ENCODE measurements at regions not wholly inside any gene's neighbourhood (a gene's known extent, or its start where the extent isn't known, plus 50 kb on each side); places are given as distances from the start of the nearest gene placed in this dataset.
"Not testable (repeated sequence)": the region's sequence is repeated elsewhere in the genome, so short reads cannot be mapped to it uniquely, and the experiment has no call there.

DNA sequence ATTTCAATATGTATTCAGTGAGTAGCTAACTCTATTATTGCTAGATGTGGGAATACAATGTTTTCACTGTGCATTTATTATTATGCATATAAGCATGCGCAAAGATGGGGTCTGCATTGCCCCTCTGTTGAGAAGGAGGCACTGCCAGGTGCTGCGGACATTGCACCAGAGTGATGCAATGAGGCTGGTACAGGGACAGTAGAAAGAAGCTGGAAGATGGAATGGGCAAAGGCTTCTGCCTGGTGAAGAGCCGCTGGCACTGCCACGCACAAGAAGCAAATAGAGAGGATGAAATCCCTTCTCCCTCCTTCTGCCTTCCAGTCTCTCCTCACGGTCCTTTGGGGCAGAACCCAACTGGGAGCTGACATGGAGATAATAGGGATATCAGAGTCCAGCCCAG lies 154.5 kb upstream of the TNFAIP3 start:
- no peaks in the 10 kb centered on the region for H3K4me1 ChIP-seq
- H3K9me3 ChIP-seq (ENCODE audit: low read depth) = no peaks in the 10 kb centered on the region
- no peak overlapping the region for H3K27ac ChIP-seq
- H3F3A ChIP-seq (ENCODE audit: low read depth) = no peaks in the 10 kb centered on the region
- TF ChIP-seq EZH2 (IDR thresholded peaks at IDR 0.05) (no peak), EZH2phosphoT487 (IDR thresholded peaks at IDR 0.05) (no peak)
- TF ChIP-seq, protein P1, sequence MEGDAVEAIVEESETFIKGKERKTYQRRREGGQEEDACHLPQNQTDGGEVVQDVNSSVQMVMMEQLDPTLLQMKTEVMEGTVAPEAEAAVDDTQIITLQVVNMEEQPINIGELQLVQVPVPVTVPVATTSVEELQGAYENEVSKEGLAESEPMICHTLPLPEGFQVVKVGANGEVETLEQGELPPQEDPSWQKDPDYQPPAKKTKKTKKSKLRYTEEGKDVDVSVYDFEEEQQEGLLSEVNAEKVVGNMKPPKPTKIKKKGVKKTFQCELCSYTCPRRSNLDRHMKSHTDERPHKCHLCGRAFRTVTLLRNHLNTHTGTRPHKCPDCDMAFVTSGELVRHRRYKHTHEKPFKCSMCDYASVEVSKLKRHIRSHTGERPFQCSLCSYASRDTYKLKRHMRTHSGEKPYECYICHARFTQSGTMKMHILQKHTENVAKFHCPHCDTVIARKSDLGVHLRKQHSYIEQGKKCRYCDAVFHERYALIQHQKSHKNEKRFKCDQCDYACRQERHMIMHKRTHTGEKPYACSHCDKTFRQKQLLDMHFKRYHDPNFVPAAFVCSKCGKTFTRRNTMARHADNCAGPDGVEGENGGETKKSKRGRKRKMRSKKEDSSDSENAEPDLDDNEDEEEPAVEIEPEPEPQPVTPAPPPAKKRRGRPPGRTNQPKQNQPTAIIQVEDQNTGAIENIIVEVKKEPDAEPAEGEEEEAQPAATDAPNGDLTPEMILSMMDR (IDR thresholded peaks at IDR 0.05) = no peak
- H3K27me3 ChIP-seq = no peaks in the 10 kb centered on the region
- no peaks in the 10 kb centered on the region for H3K36me3 ChIP-seq
- H3K27ac Mint-ChIP-seq = no peak overlapping the region
- no peaks in the 10 kb centered on the region for H4K20me1 ChIP-seq (ENCODE audit: low read depth)
- H3K4me3 Mint-ChIP-seq = no peak overlapping the region
- no peaks in the 10 kb centered on the region for H3K79me2 ChIP-seq (ENCODE audit: low read depth)
- no peak overlapping the region for H2AFZ ChIP-seq (replicated peaks)
- no peak overlapping the region for H3K9ac ChIP-seq
- DNase-seq (ENCODE audit: low spot score) = no peak
- peaks cover 2% of the 10 kb centered on the region for H3K27me3 Mint-ChIP-seq (ENCODE audit: insufficient read depth, low read depth)
- H3K4me1 Mint-ChIP-seq = peaks cover 9% of the 10 kb centered on the region
- H3K36me3 Mint-ChIP-seq = no peaks in the 10 kb centered on the region
- H3K9me3 Mint-ChIP-seq = no peaks in the 10 kb centered on the region
- H3K4me3 ChIP-seq = no peak overlapping the region
- no peak overlapping the region for H3K4me2 ChIP-seq

DNA sequence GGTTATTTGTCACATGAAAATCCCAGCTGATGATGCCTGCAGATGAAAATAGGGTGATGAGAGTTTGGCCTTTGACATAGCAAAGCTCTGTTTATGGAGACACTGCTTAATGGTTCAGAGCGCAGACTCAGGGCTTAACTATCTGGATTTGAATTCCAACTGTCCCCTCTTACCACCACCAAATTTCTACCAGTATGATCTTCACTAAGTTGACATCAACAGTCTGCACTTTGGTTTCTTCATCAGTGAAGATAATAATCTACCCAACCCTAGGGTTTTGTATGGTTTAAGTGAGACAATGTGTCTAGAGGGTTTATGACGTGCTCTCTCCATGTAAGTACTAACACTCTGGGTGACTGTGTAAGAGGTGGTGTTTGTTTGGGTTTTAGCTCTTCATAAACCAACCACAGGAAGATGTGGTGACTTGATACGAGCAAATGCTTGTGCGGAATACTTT lies 151.4 kb upstream of the TNFAIP3 start:
- Mint-ChIP-seq H3K4me3 (no peak overlapping the region), H3K36me3 (no peaks in the 10 kb centered on the region), H3K27me3 (ENCODE audit: insufficient read depth, low read depth) (no peaks in the 10 kb centered on the region), H3K27ac (no peak overlapping the region), H3K4me1 (peaks cover 5% of the 10 kb centered on the region), H3K9me3 (no peaks in the 10 kb centered on the region)
- Histone ChIP-seq H3K27me3 (no peaks in the 10 kb centered on the region), H3K9me3 (ENCODE audit: low read depth) (no peaks in the 10 kb centered on the region), H2AFZ (replicated peaks) (no peak overlapping the region), H3K4me3 (no peak overlapping the region), H4K20me1 (ENCODE audit: low read depth) (no peaks in the 10 kb centered on the region), H3K36me3 (no peaks in the 10 kb centered on the region), H3F3A (ENCODE audit: low read depth) (no peaks in the 10 kb centered on the region), H3K79me2 (ENCODE audit: low read depth) (no peaks in the 10 kb centered on the region), H3K4me1 (no peaks in the 10 kb centered on the region), H3K27ac (no peak overlapping the region), H3K9ac (no peak overlapping the region), H3K4me2 (no peak overlapping the region)
- TF ChIP-seq EZH2 (IDR thresholded peaks at IDR 0.05) (no peak), EZH2phosphoT487 (IDR thresholded peaks at IDR 0.05) (no peak)
- TF ChIP-seq, protein P1 (IDR thresholded peaks at IDR 0.05) = no peak
- no peak for DNase-seq (ENCODE audit: low spot score)

DNA sequence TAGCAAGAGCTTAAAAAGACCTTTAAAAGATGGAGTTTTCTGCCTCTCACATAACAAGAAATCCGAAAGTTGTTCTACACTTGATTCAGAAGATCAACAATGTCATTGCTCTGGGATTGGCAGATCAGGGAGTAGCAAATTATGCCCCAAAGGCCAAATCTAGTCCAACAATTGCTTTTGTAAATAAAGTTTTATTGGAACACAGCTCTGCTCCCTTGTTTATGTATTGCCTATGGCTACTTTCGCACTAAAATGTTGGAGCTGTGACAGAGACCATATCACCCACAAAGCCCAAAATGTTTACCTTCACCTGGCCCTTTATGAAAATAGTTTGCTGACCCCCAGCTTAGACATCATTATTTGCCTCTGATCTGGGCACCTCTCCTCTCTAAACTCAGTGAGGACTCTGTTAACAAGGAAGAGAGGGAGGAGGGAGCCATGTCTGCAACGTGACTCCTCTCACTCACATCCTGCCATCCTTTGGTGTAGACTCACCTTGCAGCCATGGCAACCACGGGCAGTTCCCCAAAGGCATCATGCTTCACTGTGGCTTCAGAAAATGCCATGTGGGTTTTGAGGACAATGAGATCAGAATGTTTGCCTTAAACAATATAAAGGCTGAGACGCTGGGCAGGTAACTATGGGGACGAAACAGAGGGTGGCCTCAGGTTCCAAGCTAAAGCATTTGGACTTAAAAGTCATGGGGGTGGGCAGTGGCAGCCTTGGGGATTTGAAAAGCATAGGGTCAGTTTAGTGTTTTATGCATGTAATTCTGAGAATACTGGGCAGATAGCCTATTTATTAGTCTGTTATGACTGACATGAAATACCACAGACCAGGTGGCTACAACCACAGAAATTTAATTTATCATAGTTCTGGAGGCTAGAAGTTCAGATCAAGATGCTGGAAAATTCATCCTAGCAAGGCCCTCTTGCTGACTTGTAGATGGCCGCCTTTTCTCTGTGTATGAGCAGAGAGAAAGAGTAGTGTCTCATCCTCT lies 149.7 kb upstream of the TNFAIP3 start:
- Histone ChIP-seq H3F3A (ENCODE audit: low read depth) (no peaks in the 10 kb centered on the region), H3K4me1 (no peaks in the 10 kb centered on the region), H3K4me2 (no peak overlapping the region), H4K20me1 (ENCODE audit: low read depth) (no peaks in the 10 kb centered on the region), H3K4me3 (no peak overlapping the region), H2AFZ (replicated peaks) (peak overlapping the region; percentile 57), H3K9me3 (ENCODE audit: low read depth) (no peaks in the 10 kb centered on the region), H3K36me3 (no peaks in the 10 kb centered on the region), H3K9ac (no peak overlapping the region), H3K79me2 (ENCODE audit: low read depth) (no peaks in the 10 kb centered on the region), H3K27ac (no peak overlapping the region), H3K27me3 (no peaks in the 10 kb centered on the region)
- no peaks in the 10 kb centered on the region for H3K27me3 Mint-ChIP-seq (ENCODE audit: insufficient read depth, low read depth)
- no peaks in the 10 kb centered on the region for H3K9me3 Mint-ChIP-seq
- no peaks in the 10 kb centered on the region for H3K36me3 Mint-ChIP-seq
- peaks cover 5% of the 10 kb centered on the region for H3K4me1 Mint-ChIP-seq
- no peak for DNase-seq (ENCODE audit: low spot score)
- no peak overlapping the region for H3K4me3 Mint-ChIP-seq
- TF ChIP-seq EZH2phosphoT487 (IDR thresholded peaks at IDR 0.05) = no peak
- TF ChIP-seq, protein P1 (IDR thresholded peaks at IDR 0.05) = no peak
- no peak for TF ChIP-seq EZH2 (IDR thresholded peaks at IDR 0.05)
- H3K27ac Mint-ChIP-seq = no peak overlapping the region

DNA sequence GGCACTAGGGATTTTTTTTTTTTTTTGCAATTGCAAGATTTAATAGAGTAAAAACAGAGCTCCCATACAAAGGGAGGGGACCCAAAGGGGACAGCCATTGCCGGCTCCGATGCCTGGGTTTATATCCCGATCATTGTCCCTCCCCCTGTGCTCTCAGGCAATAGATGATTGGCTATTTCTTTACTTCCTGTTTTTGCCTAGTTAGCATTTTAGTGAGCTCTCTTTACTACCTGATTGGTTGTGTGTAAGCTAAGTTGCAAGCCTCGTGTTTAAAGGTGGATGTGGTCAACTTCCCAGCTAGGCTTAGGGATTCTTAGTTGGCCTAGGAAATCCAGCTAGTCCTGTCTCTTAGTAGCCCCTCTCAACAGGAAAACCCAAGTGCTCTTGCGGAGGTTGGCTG lies 148.2 kb upstream of the TNFAIP3 start:
- not testable (repeated sequence) for H3K4me3 Mint-ChIP-seq; H4K20me1 ChIP-seq (ENCODE audit: low read depth); H3K9ac ChIP-seq; H3K27ac ChIP-seq; H3K4me1 ChIP-seq; H3F3A ChIP-seq (ENCODE audit: low read depth); H3K4me3 ChIP-seq; H3K27me3 Mint-ChIP-seq (ENCODE audit: insufficient read depth, low read depth); H3K36me3 ChIP-seq; H3K9me3 Mint-ChIP-seq; H3K79me2 ChIP-seq (ENCODE audit: low read depth); H3K4me2 ChIP-seq; H3K36me3 Mint-ChIP-seq; H3K4me1 Mint-ChIP-seq; H2AFZ ChIP-seq (replicated peaks); DNase-seq (ENCODE audit: low spot score); H3K27me3 ChIP-seq; H3K9me3 ChIP-seq (ENCODE audit: low read depth); H3K27ac Mint-ChIP-seq

Data from neural progenitor cell (in vitro differentiated cells).